AG09319 (cell line): ENCODE measurements at regions not wholly inside any gene's neighbourhood (a gene's known extent, or its start where the extent isn't known, plus 50 kb on each side); places are given as distances from the start of the nearest gene placed in this dataset.

ENCODE experiments used
- DNase-seq: peaks from one replicate; pipeline ENCODE4 v3.0.0-alpha.2; 2010; ENCODE audit warnings: low read depth; ENCODE audit errors: extremely low read depth
- TF ChIP-seq, protein P1 (sequence below): IDR thresholded peaks from 2 replicates; pipeline ENCODE4 v1.5.1; 2011; ENCODE audit warnings: low read depth, mild to moderate bottlenecking, inconsistent platforms, low read length, moderate library complexity

DNA sequence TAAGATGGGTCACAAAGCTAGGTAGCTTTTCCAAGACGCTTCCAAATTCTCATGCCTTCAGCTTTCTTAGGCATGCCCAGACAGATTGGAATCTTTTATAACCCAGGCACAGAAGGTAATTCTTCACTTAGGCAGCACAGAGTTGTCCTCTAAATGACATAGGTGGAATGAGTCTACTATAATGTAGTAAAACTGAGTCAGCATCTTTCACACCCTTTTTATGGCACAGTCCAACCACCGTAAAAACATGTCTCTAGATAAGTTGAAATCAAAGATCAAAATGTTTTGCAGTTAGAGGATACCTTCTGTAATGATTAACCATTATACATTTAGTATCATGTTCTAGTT is 128.4 kb upstream of the FAT1 start:
- no peak for DNase-seq
- TF ChIP-seq, protein P1, sequence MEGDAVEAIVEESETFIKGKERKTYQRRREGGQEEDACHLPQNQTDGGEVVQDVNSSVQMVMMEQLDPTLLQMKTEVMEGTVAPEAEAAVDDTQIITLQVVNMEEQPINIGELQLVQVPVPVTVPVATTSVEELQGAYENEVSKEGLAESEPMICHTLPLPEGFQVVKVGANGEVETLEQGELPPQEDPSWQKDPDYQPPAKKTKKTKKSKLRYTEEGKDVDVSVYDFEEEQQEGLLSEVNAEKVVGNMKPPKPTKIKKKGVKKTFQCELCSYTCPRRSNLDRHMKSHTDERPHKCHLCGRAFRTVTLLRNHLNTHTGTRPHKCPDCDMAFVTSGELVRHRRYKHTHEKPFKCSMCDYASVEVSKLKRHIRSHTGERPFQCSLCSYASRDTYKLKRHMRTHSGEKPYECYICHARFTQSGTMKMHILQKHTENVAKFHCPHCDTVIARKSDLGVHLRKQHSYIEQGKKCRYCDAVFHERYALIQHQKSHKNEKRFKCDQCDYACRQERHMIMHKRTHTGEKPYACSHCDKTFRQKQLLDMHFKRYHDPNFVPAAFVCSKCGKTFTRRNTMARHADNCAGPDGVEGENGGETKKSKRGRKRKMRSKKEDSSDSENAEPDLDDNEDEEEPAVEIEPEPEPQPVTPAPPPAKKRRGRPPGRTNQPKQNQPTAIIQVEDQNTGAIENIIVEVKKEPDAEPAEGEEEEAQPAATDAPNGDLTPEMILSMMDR: no peak

GRCh38 chr4:186852964-186853391 is 129.3 kb upstream of the FAT1 start:
- TF ChIP-seq, protein P1: no peak

GRCh38 chr4:186854256-186854655 is 130.6 kb upstream of the FAT1 start:
- TF ChIP-seq, protein P1: no peak
- no peak for DNase-seq

More at GRCh38 chr4:186852964-186853391, 129.3 kb upstream of the FAT1 start:
- no peak for DNase-seq

DNA sequence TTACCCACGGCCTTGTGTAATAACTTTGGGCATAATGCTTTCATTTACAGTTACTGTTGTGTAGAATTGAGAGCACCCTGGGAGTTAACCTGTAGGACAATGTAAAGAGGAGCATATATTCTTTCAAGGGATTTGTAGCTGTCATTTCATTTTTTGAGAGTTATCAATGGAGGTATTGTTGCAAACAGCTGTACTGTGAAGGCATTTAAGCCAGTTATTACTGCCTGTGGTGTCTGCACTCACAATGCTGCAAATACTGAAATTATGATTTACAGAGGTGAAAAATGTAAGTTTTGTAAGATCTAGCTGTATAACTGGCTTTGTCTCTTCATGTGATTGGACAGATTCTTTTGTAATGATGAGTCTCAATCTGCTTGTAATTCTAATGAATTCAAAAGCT is 131.5 kb upstream of the FAT1 start:
- no peak for DNase-seq
- TF ChIP-seq, protein P1: no peak

DNA sequence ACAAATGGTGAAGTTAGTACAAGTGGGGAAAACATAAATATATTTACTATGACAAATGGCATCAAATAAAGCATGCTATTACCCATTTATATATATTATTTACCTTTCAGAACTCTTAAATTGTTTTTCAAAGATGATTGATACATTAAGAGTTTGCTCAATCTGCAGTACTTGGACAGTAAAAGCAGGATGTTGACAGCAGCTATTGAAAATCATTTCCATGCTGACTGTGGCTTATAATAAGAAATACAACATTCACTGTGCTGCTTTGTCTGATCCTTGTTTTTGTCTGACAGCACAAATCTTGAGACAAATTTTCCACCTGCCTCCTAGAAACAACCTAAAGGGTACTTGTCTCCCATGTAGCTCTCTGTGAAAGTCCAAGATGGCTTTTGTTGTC is 134.1 kb upstream of the FAT1 start:
- no peak for DNase-seq
- TF ChIP-seq, protein P1: no peak

- no peak for DNase-seq
- TF ChIP-seq, protein P1: no peak
These were observed 134.7 kb upstream of the FAT1 start for GRCh38 chr4:186858355-186858754.

DNA sequence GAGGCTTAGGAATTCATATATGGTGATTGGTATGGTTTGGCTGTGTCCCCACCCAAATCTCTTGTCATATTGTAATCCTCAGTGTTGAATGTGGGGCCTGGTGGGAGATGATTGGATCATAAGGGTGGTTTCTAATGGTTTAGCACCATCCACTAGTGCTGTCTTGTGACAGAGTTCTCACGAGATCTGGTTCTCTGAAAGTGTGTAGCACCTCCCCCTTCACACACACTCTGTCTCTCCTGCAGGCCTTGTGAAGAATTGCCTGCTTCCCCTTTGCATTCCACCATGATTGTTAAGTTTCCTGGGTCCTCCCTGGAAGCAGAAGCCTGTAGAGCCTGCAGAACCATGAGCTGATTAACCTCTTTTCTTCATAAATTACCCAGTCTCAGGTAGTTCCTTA is 135.8 kb upstream of the FAT1 start:
- TF ChIP-seq, protein P1: no peak
- no peak for DNase-seq
